SK-N-MC (cell line): ENCODE measurements at regions not wholly inside any gene's neighbourhood (a gene's known extent, or its start where the extent isn't known, plus 50 kb on each side); places are given as distances from the start of the nearest gene placed in this dataset.
"Not testable (repeated sequence)": the region's sequence is repeated elsewhere in the genome, so short reads cannot be mapped to it uniquely, and the experiment has no call there.

Experiments used
- EZH2 ChIP-seq: fragments of 200-600 bp; sonication (generic); IDR thresholded peaks from one replicate; pipeline ENCODE4 v1.6.1; 2017; ENCODE audit warnings: antibody characterized with exemption
- POLR2AphosphoS5 ChIP-seq: IDR thresholded peaks from 2 replicates; pipeline ENCODE4 v1.6.1; 2012; ENCODE audit warnings: mild to moderate bottlenecking, low read depth, low read length, borderline replicate concordance

- TF ChIP-seq EZH2, POLR2AphosphoS5: not testable (repeated sequence)
Observed at GRCh38 chr11:71780771-71781170, 52.2 kb upstream of the DEFB108B start.
